ENCODE measurements at regions not wholly inside any gene's neighbourhood (a gene's known extent, or its start where the extent isn't known, plus 50 kb on each side); places are given as distances from the start of the nearest gene placed in this dataset.

DNA sequence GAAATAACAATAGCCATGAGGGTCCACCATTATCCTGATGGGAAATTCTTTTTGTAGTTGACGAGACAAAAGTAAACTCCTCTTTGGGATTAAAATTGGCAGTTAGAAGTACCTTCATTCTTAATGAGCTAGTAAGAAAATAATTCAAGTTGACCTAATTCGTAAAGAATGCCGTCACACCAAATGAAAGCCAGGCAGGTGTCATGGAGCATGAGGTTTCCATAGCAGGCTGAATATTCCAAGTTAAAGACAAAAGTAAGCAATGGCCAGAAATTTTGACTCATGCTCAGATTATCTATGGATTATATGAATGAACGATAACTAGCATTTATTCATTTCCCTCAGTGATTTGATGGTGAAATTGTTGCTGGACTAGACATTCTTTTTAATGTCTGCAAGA lies 192.2 kb upstream of the FAT1 start:
- no peak overlapping the region for H3K4me3 ChIP-seq
- no peak for DNase-seq (ENCODE audit: extremely low spot score in 2 of 2)
- no peaks in the 10 kb centered on the region for H3K9me3 ChIP-seq
- H3K27ac ChIP-seq = no peak overlapping the region
- H3K27me3 ChIP-seq = no peaks in the 10 kb centered on the region
- H3K36me3 ChIP-seq = no peaks in the 10 kb centered on the region
- peaks cover 5% of the 10 kb centered on the region for H3K4me1 ChIP-seq
- intact Hi-C loops (cut with DNase I) = no loop called here
- TF ChIP-seq, protein P1, sequence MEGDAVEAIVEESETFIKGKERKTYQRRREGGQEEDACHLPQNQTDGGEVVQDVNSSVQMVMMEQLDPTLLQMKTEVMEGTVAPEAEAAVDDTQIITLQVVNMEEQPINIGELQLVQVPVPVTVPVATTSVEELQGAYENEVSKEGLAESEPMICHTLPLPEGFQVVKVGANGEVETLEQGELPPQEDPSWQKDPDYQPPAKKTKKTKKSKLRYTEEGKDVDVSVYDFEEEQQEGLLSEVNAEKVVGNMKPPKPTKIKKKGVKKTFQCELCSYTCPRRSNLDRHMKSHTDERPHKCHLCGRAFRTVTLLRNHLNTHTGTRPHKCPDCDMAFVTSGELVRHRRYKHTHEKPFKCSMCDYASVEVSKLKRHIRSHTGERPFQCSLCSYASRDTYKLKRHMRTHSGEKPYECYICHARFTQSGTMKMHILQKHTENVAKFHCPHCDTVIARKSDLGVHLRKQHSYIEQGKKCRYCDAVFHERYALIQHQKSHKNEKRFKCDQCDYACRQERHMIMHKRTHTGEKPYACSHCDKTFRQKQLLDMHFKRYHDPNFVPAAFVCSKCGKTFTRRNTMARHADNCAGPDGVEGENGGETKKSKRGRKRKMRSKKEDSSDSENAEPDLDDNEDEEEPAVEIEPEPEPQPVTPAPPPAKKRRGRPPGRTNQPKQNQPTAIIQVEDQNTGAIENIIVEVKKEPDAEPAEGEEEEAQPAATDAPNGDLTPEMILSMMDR (IDR thresholded peaks at IDR 0.05) = no peak
- no peak for TF ChIP-seq POLR2A (IDR thresholded peaks at IDR 0.05)
- TF ChIP-seq POLR2AphosphoS5 (IDR thresholded peaks at IDR 0.05; ENCODE audit: insufficient read depth in 1 of 2, low read depth in 1 of 2) = no peak

GRCh38 chr4:186917136-186917535 lies 193.5 kb upstream of the FAT1 start:
- Histone ChIP-seq H3K9me3 (no peaks in the 10 kb centered on the region), H3K27me3 (no peaks in the 10 kb centered on the region), H3K4me3 (no peak overlapping the region), H3K27ac (no peak overlapping the region), H3K36me3 (no peaks in the 10 kb centered on the region), H3K4me1 (peaks cover 8% of the 10 kb centered on the region)
- DNase-seq (ENCODE audit: extremely low spot score in 2 of 2) = no peak
- TF ChIP-seq, protein P1 (IDR thresholded peaks at IDR 0.05) = no peak
- TF ChIP-seq POLR2A (IDR thresholded peaks at IDR 0.05) (no peak), POLR2AphosphoS5 (IDR thresholded peaks at IDR 0.05; ENCODE audit: insufficient read depth in 1 of 2, low read depth in 1 of 2) (no peak)
- intact Hi-C loops (cut with DNase I) = no loop called here

- H3K36me3 ChIP-seq = no peaks in the 10 kb centered on the region
- TF ChIP-seq POLR2AphosphoS5 (IDR thresholded peaks at IDR 0.05; ENCODE audit: insufficient read depth in 1 of 2, low read depth in 1 of 2) (no peak), POLR2A (IDR thresholded peaks at IDR 0.05) (no peak)
- TF ChIP-seq, protein P1 (IDR thresholded peaks at IDR 0.05) = no peak
- no peak overlapping the region for H3K27ac ChIP-seq
- no peak for DNase-seq (ENCODE audit: extremely low spot score in 2 of 2)
- intact Hi-C loops (cut with DNase I) = no loop called here
- H3K4me3 ChIP-seq = no peak overlapping the region
- peaks cover 8% of the 10 kb centered on the region for H3K4me1 ChIP-seq
- no peaks in the 10 kb centered on the region for H3K9me3 ChIP-seq
- H3K27me3 ChIP-seq = no peaks in the 10 kb centered on the region
Measured at GRCh38 chr4:186918466-186918865, 194.8 kb upstream of the FAT1 start.

GRCh38 chr4:186919340-186919739 lies 195.7 kb upstream of the FAT1 start:
- no peak overlapping the region for H3K4me3 ChIP-seq
- no peaks in the 10 kb centered on the region for H3K9me3 ChIP-seq
- no peak overlapping the region for H3K27ac ChIP-seq
- no peak for DNase-seq (ENCODE audit: extremely low spot score in 2 of 2)
- intact Hi-C loops (cut with DNase I) = no loop called here
- H3K36me3 ChIP-seq = no peaks in the 10 kb centered on the region
- no peaks in the 10 kb centered on the region for H3K27me3 ChIP-seq
- TF ChIP-seq POLR2A (IDR thresholded peaks at IDR 0.05) (no peak), POLR2AphosphoS5 (IDR thresholded peaks at IDR 0.05; ENCODE audit: insufficient read depth in 1 of 2, low read depth in 1 of 2) (no peak)
- TF ChIP-seq, protein P1 (IDR thresholded peaks at IDR 0.05) = no peak
- peaks cover 8% of the 10 kb centered on the region for H3K4me1 ChIP-seq

DNA sequence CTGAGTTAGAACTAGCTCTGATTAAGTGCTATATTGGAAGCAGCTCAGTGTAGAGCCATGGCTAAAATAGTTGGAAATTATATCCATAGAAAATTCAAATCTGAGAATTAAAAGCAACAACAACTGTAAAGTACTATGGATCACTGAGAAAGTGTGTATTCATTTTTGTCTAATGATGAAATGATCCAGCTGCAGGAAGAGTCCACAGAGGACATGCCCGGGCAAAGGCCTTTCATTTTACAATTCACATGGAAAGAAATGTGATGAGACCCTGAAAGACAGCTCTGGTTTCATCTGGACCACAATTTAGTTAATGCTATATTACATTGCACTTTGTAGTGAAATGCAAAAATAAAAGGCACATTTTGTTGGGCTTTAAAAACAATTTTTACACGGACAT lies 196.8 kb upstream of the FAT1 start:
- no peak for DNase-seq (ENCODE audit: extremely low spot score in 2 of 2)
- no peaks in the 10 kb centered on the region for H3K36me3 ChIP-seq

More for the DNA sequence above, 196.8 kb upstream of the FAT1 start:
- Histone ChIP-seq H3K4me3 (no peak overlapping the region), H3K27ac (peak overlapping the region; percentile 20), H3K27me3 (no peaks in the 10 kb centered on the region), H3K4me1 (peaks cover 8% of the 10 kb centered on the region), H3K9me3 (no peaks in the 10 kb centered on the region)
- TF ChIP-seq POLR2A (IDR thresholded peaks at IDR 0.05) = no peak
- TF ChIP-seq, protein P1 (IDR thresholded peaks at IDR 0.05) = no peak
- TF ChIP-seq POLR2AphosphoS5 (IDR thresholded peaks at IDR 0.05; ENCODE audit: insufficient read depth in 1 of 2, low read depth in 1 of 2) = no peak
- intact Hi-C loops (cut with DNase I) = no loop called here
